Ectodermal cell (in vitro differentiated cells): ENCODE measurements at regions not wholly inside any gene's neighbourhood (a gene's known extent, or its start where the extent isn't known, plus 50 kb on each side); places are given as distances from the start of the nearest gene placed in this dataset.

Experiments used
- H3K27ac ChIP-seq: 2 replicates; pipeline ENCODE4 v1.7.0; 2013; ENCODE audit warnings: mild to moderate bottlenecking, low read depth, low read length; ENCODE audit not compliant: insufficient read depth, poor library complexity, severe bottlenecking
- H3K27me3 ChIP-seq: 2 replicates; pipeline ENCODE4 v1.7.0; 2013; ENCODE audit warnings: mild to moderate bottlenecking, low read length; ENCODE audit not compliant: insufficient read depth, control insufficient read depth, poor library complexity, severe bottlenecking
- H3K36me3 ChIP-seq: one replicate; pipeline ENCODE4 v1.7.0; 2013; ENCODE audit warnings: low read length; ENCODE audit not compliant: control insufficient read depth, insufficient read depth
- H3K4me1 ChIP-seq: one replicate; pipeline ENCODE4 v1.7.0; 2013; ENCODE audit warnings: low read length; ENCODE audit not compliant: control insufficient read depth, insufficient read depth
- H3K4me3 ChIP-seq: 2 replicates; pipeline ENCODE4 v1.7.0; 2013; ENCODE audit warnings: low read depth, low read length, control low read depth; ENCODE audit not compliant: insufficient read depth
- H3K9me3 ChIP-seq: 2 replicates; pipeline ENCODE4 v1.7.0; 2013; ENCODE audit warnings: mild to moderate bottlenecking, low read length, moderate library complexity; ENCODE audit not compliant: control insufficient read depth
- WGBS, 2 experiments: methylation state at CpG; one replicate each; pipeline ENCODE4 v1.1.7; 2013; ENCODE audit warnings: missing lambda C conversion rate in 2 of 2; 5-methylcytosine and 5-hydroxymethylcytosine counted together

DNA sequence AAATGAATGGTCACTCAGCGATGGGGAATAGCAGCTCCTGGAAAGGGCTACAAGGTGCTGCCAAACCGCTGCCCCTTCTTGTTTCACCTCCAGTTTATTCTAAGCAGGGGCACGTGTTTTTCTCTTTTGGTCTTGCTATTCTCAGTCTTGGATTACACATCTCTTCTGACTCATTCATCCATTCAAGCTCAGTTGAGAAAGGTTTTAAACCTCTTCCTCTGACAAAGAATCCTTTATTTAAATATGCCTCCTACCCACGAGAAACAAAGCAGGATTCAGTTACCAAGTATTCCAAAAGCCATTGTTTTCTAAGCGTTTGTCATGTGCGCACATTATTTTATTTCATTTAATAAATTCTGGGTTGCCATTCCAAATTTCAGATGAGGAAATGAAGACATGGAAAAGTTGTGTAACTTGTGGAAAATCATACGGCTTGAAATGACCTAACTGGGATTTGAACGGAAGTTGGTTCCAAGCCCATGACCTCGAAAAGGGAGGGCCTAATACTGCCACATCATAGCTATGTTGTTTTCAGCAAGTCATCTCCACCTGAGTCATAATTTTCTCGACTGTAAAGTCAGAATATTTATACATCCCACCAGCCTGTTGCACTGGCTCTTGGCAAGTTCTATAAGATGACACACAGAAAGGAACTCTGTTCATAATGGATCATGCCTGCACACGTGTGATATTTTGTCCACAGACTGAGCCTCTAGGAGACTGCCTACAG is 292.0 kb upstream of the SLCO3A1 start:
- no peaks in the 10 kb centered on the region for H3K27me3 ChIP-seq
- no peaks in the 10 kb centered on the region for H3K9me3 ChIP-seq
- H3K27ac ChIP-seq, result no peak overlapping the region
- H3K36me3 ChIP-seq, result no peaks in the 10 kb centered on the region
- H3K4me3 ChIP-seq, result no peak overlapping the region
- H3K4me1 ChIP-seq, result no peaks in the 10 kb centered on the region
- 88% methylated on average over 9 to 11 of the region's 11 CpGs for WGBS, 2 experiments

DNA sequence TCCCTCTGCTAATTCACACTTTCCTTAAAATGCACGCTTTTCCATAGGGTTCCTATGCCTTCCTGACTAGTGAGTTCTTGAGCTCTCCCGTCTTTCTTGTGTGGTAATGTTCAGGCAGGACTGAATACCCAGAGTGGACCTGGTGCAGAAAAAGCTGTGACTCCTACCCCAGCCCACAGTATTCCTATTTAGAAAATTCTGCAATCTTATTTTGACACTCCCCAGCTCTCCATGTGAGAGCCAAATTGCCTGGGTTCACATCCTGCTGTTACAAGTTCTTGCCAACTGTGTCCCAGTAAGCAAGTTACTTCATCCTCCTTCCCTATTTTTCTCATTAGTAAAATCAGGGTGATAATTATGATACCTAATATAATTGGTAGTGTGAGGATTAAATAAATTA is 290.8 kb upstream of the SLCO3A1 start:
- WGBS, 2 experiments, result 79 to 89% methylated on average over 2 of the region's 2 CpGs
- Histone ChIP-seq H3K36me3 (no peaks in the 10 kb centered on the region), H3K27me3 (no peaks in the 10 kb centered on the region), H3K9me3 (no peaks in the 10 kb centered on the region), H3K4me1 (no peaks in the 10 kb centered on the region), H3K27ac (no peak overlapping the region), H3K4me3 (no peak overlapping the region)

DNA sequence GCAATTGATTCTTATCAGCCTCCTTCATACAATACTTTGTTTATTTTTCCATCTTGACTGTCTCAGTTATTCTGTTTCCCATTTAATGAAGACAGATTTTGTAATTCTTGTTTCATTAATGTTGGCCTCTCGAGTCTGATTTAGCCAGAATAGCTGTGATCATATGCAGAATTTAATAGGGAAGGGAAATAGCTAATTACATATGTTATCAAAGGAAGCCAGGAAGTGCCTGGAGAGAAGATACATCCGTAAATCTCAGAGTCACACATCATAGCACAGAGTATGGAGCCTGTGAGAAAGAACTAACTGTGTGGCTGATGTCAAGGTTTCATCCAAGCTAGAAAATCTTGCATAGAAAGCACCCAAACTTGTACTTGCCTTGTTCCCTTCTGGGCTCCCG is 288.9 kb upstream of the SLCO3A1 start:
- Histone ChIP-seq H3K27me3 (no peaks in the 10 kb centered on the region), H3K9me3 (no peaks in the 10 kb centered on the region), H3K4me3 (no peak overlapping the region), H3K36me3 (no peaks in the 10 kb centered on the region), H3K4me1 (no peaks in the 10 kb centered on the region), H3K27ac (no peak overlapping the region)
- WGBS, 2 experiments, result 89 to 94% methylated on average over 3 of the region's 3 CpGs

DNA sequence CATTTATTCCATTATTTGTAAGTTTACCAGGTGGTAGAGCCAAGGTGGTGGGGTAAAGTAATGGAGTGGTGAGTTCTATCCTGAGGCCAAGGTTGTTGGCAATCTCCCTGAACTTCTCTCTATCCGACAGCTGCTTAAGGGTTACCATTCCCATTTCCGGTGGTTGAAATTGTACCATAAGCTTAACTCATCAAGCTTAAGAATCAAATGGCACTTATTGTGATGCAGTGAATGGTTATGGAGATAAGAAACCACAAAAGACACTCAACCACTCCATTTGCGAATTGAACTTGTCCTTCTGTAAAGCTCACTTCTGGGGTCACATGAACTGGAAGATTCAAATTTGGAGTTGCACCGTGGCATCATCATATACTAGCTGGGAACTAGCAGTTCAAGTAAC is 287.4 kb upstream of the SLCO3A1 start:
- Histone ChIP-seq H3K27me3 (no peaks in the 10 kb centered on the region), H3K4me3 (no peak overlapping the region), H3K36me3 (no peaks in the 10 kb centered on the region), H3K9me3 (no peaks in the 10 kb centered on the region), H3K27ac (no peak overlapping the region), H3K4me1 (no peaks in the 10 kb centered on the region)
- WGBS, 2 experiments, result 96 to 100% methylated on average over 3 to 4 of the region's 4 CpGs

DNA sequence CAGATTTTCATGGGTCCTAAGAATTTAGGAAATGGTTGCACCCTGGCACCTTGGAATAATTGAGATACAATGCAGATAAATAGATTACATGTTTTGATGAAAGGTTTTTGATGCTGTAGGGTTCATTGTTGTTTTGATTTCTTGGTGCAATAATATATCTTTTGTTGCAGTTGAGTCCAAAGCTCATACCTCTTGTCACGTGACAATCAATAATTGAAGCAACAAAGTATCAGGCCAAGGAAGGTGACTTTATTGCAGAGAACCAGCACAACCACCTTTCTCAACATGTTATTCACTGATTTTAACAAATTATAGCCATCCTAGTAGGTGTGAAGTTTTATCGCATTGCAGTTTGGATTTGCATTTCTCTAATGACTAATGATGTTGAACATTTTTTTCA is 285.5 kb upstream of the SLCO3A1 start:
- H3K27ac ChIP-seq, result no peak overlapping the region
- H3K36me3 ChIP-seq, result no peaks in the 10 kb centered on the region
- H3K4me3 ChIP-seq, result no peak overlapping the region
- no peaks in the 10 kb centered on the region for H3K4me1 ChIP-seq
- H3K9me3 ChIP-seq, result no peaks in the 10 kb centered on the region
- no peaks in the 10 kb centered on the region for H3K27me3 ChIP-seq
- 92 to 97% methylated on average over 1 to 2 of the region's 2 CpGs for WGBS, 2 experiments

DNA sequence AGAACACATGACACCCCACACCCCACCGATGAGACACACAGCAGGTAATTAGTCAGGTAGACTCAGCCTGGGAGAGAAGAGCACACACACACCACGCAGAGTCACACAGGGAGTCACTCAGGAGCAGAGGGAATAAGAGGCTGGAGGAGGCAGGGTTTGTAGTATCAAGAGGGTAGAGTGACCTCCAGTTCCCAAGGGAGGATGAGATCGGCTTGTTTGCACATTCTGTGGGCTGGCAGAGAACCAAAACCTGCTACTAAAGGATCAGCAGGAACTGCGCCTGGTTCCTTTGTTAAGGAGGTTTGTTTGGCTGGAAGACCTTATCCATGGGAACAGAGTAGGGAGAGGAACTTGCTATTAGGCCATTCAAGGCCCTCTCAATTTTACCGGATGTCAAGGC is 281.4 kb upstream of the SLCO3A1 start:
- WGBS, 2 experiments, result 92 to 93% methylated on average over 5 of the region's 5 CpGs
- Histone ChIP-seq H3K27ac (no peak overlapping the region), H3K36me3 (no peaks in the 10 kb centered on the region), H3K27me3 (no peaks in the 10 kb centered on the region), H3K9me3 (no peaks in the 10 kb centered on the region), H3K4me1 (peaks cover 4% of the 10 kb centered on the region), H3K4me3 (no peak overlapping the region)

DNA sequence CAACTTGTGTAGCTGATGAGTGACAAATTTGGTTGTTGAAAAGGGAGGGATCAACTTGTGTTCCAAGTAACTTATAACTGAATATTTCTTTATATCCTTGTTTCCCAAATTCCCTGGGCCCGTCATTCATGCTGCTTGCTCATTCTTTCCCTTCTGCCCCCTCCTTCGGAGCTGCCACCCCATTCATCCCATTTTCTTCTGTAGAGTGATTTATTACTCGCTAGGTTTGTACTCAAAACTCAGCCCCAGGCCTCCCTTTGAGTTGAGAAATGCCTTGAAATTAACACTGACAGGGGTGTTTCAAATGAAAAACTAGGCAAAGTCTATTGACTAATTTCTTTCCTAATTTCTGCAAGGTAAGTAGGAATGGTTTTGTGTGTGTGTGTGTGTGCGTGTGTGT is 277.4 kb upstream of the SLCO3A1 start:
- Histone ChIP-seq H3K4me1 (peaks cover 4% of the 10 kb centered on the region), H3K9me3 (no peaks in the 10 kb centered on the region), H3K36me3 (no peaks in the 10 kb centered on the region), H3K27ac (no peak overlapping the region), H3K27me3 (no peaks in the 10 kb centered on the region), H3K4me3 (no peak overlapping the region)
- WGBS, 2 experiments, result 72 to 85% methylated on average over 4 of the region's 4 CpGs

DNA sequence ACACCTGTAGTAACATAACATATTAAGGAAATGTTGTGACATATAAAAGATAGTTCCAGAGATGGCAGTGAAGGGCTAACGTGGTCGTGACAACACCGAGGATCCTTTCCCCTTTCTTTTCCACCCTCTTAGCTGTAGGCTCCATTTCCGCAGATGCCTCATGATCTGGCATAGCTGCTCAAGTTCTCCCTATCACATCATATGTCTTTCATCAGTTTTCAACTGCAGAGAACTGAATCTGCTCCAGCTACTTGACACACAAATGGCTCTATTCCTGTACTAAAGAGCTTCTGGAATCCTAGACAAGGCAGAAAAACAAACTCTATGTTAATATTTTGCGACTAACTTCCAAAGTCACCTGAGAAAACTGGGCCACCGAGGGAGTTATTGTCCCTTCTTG is 275.0 kb upstream of the SLCO3A1 start:
- Histone ChIP-seq H3K9me3 (no peaks in the 10 kb centered on the region), H3K4me3 (no peak overlapping the region), H3K4me1 (peaks cover 4% of the 10 kb centered on the region), H3K27me3 (no peaks in the 10 kb centered on the region), H3K27ac (no peak overlapping the region), H3K36me3 (no peaks in the 10 kb centered on the region)
- WGBS, 2 experiments, result 93 to 94% methylated on average over 6 of the region's 6 CpGs

DNA sequence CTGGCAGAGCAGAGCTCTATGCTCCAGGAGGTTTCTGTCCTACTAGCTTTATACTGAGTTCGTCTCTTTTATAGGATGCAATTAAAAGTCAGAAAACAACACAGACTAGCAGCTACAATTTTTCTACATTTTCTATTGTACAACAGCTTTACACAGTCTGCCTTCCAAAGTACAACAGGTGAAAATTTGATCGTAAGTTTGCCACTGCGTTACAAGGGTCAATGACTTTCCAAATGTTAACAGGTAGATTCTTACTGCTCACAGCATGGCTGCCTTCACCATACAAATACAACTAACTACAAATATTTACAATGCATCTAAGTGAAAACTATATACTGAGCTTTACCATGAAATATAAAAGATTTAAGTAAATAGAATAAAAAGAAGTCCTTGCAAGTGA is 268.6 kb upstream of the SLCO3A1 start:
- Histone ChIP-seq H3K9me3 (no peaks in the 10 kb centered on the region), H3K27me3 (no peaks in the 10 kb centered on the region), H3K4me3 (no peak overlapping the region), H3K27ac (no peak overlapping the region), H3K36me3 (no peaks in the 10 kb centered on the region), H3K4me1 (no peaks in the 10 kb centered on the region)
- 93 to 95% methylated on average over 3 of the region's 3 CpGs for WGBS, 2 experiments

DNA sequence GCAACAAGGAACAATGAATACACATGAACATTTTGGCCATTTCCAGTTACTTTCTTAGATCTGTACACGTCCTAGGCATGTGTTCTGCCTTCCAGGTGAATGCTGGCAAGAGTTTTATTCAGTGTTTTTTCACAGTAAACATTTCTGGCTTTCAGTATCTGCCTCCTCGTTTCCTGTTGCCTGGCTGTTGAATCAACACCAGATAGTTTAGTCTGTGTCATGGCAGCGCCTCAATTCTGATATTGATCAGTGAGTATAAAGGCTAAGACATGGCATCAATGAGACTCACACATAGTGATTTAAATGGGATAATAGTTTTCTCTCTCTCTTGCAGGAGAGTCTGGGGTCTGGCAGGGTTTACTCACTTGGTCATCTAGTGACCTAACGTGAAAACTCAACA is 266.9 kb upstream of the SLCO3A1 start:
- Histone ChIP-seq H3K36me3 (no peaks in the 10 kb centered on the region), H3K27me3 (no peaks in the 10 kb centered on the region)
- WGBS, 2 experiments, result 90 to 94% methylated on average over 4 of the region's 4 CpGs

DNA sequence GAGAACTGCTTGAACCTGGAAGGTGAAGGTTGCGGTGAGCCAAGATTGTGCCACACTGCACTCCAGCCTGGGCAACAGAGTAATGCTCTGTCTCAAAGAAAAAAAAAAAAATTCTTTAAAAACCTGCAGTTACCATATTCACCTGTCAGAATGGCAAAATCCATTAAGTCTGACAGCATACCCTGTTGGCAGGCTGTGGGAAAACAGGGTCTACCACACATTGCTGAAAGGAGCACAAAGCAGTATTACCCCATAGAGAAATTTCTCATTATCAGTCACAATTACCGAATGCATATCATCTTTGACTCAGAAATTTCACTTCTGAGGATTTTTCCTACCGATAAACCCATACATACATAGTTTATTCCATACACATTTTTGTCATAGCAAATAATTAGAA is 264.1 kb upstream of the SLCO3A1 start:
- no peaks in the 10 kb centered on the region for H3K9me3 ChIP-seq
- WGBS, 2 experiments, result 91 to 93% methylated on average over 3 of the region's 3 CpGs
- H3K36me3 ChIP-seq, result no peaks in the 10 kb centered on the region
- no peak overlapping the region for H3K4me3 ChIP-seq
- H3K4me1 ChIP-seq, result no peaks in the 10 kb centered on the region
- no peak overlapping the region for H3K27ac ChIP-seq
- no peaks in the 10 kb centered on the region for H3K27me3 ChIP-seq

More for the DNA sequence above, 266.9 kb upstream of the SLCO3A1 start:
- no peak overlapping the region for H3K4me3 ChIP-seq
- H3K27ac ChIP-seq, result no peak overlapping the region
- no peaks in the 10 kb centered on the region for H3K9me3 ChIP-seq
- H3K4me1 ChIP-seq, result no peaks in the 10 kb centered on the region
